ENCODE measurements at regions not wholly inside any gene's neighbourhood (a gene's known extent, or its start where the extent isn't known, plus 50 kb on each side); places are given as distances from the start of the nearest gene placed in this dataset.

DNA sequence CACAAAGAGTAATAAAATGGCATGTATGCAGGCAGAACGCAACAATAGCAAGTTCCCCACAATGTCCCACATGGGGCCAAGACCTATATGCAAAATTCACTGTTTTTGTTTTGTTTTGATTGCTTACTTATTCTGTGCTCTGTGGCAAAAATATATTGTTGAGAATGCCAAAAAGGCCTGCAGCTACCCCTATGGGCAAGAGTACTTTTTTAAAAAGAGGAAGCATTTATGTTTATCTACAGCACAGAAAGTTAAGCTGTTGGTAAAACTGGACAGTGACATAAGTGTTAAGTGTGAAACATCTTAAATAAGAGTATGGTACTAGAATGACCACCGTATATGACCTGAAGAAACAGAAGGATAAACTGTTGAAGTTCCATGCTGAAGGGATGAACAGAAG lies 301.9 kb upstream of the ZC3H12C start:
- no peak for DNase-seq
- in situ Hi-C loops (cut with MboI; ENCODE audit: low pct_ligation_motif_present in 1 of 4, low pct_unique_long_range_greater_than_20kb in 1 of 4, low sequenced_read_pairs in 3 of 4) = no loop called here
- WGBS, 2 donors (ENCODE audit: low coverage in 1 of 2) = 82 to 85% methylated on average over 2 of the region's 2 CpGs
- Histone ChIP-seq H3K36me3 (no peaks in the 10 kb centered on the region), H3K9me3 (no peaks in the 10 kb centered on the region), H3K27ac (no peak overlapping the region), H3K4me3 (no peak overlapping the region), H3K27me3 (no peaks in the 10 kb centered on the region), H3K4me1 (no peaks in the 10 kb centered on the region)
- intact Hi-C loops (cut with DNase I; ENCODE audit: low total_unique reads) = no loop called here
- TF ChIP-seq POLR2A (IDR thresholded peaks at IDR 0.05) (no peak), EP300 (IDR thresholded peaks at IDR 0.05; ENCODE audit: low read depth) (no peak)

GRCh38 chr11:109794501-109794900 lies 298.7 kb upstream of the ZC3H12C start:
- Histone ChIP-seq H3K27me3 (no peaks in the 10 kb centered on the region), H3K4me1 (no peaks in the 10 kb centered on the region), H3K27ac (no peak overlapping the region), H3K36me3 (no peaks in the 10 kb centered on the region), H3K9me3 (no peaks in the 10 kb centered on the region), H3K4me3 (no peak overlapping the region)
- no peak for DNase-seq
- TF ChIP-seq POLR2A (IDR thresholded peaks at IDR 0.05) = no peak
- TF ChIP-seq, protein P1, sequence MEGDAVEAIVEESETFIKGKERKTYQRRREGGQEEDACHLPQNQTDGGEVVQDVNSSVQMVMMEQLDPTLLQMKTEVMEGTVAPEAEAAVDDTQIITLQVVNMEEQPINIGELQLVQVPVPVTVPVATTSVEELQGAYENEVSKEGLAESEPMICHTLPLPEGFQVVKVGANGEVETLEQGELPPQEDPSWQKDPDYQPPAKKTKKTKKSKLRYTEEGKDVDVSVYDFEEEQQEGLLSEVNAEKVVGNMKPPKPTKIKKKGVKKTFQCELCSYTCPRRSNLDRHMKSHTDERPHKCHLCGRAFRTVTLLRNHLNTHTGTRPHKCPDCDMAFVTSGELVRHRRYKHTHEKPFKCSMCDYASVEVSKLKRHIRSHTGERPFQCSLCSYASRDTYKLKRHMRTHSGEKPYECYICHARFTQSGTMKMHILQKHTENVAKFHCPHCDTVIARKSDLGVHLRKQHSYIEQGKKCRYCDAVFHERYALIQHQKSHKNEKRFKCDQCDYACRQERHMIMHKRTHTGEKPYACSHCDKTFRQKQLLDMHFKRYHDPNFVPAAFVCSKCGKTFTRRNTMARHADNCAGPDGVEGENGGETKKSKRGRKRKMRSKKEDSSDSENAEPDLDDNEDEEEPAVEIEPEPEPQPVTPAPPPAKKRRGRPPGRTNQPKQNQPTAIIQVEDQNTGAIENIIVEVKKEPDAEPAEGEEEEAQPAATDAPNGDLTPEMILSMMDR (IDR thresholded peaks at IDR 0.05) = no peak
- no peak for TF ChIP-seq EP300 (IDR thresholded peaks at IDR 0.05; ENCODE audit: low read depth)
- TF ChIP-seq POLR2AphosphoS5 (IDR thresholded peaks at IDR 0.05) = no peak
- whole genome bisulfite sequencing, 2 donors (ENCODE audit: low coverage in 1 of 2) = 86 to 95% methylated on average over 3 of the region's 3 CpGs
- in situ Hi-C loops (cut with MboI; ENCODE audit: low pct_ligation_motif_present in 1 of 4, low pct_unique_long_range_greater_than_20kb in 1 of 4, low sequenced_read_pairs in 3 of 4) (no loop called here), intact Hi-C loops (cut with DNase I; ENCODE audit: low total_unique reads) (no loop called here)

- H3K27me3 ChIP-seq = no peaks in the 10 kb centered on the region
- in situ Hi-C loops (cut with MboI; ENCODE audit: low pct_ligation_motif_present in 1 of 4, low pct_unique_long_range_greater_than_20kb in 1 of 4, low sequenced_read_pairs in 3 of 4) = no loop called here
- intact Hi-C loops (cut with DNase I; ENCODE audit: low total_unique reads) = loop anchor here (5.0 kb wide), 1 partner anchor 1163 kb away; no protein-coding TSS in a partner anchor
- WGBS, 2 donors (ENCODE audit: low coverage in 1 of 2) = 56 to 63% methylated on average over 3 to 4 of the region's 4 CpGs
- no peak overlapping the region for H3K4me3 ChIP-seq
- H3K27ac ChIP-seq = no peak overlapping the region
- no peak for DNase-seq
- no peaks in the 10 kb centered on the region for H3K36me3 ChIP-seq
- no peaks in the 10 kb centered on the region for H3K4me1 ChIP-seq
- H3K9me3 ChIP-seq = no peaks in the 10 kb centered on the region
- TF ChIP-seq EP300 (IDR thresholded peaks at IDR 0.05; ENCODE audit: low read depth) (no peak), POLR2AphosphoS5 (IDR thresholded peaks at IDR 0.05) (no peak), POLR2A (IDR thresholded peaks at IDR 0.05) (no peak)
- TF ChIP-seq, protein P1 (IDR thresholded peaks at IDR 0.05) = no peak
Measured at GRCh38 chr11:109795234-109795633, 298.0 kb upstream of the ZC3H12C start.

DNA sequence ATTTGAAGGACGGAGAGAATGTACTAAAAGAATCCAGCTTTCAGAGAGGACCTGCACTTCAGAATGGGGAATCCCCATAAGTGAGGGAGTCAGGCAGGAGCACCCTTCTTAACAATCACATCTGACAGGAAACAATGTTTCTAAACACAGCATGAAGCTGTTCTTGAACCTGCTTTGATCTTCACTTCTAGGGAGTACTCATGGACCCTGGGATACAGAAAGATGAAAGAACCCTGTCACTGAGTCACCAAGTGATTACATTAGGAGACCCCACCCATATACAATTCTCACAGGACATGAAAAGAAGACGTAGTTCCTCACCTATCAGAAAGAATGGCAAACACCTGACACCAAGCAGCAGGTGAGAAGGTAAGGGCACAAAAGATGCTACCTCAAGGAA lies 296.9 kb upstream of the ZC3H12C start:
- TF ChIP-seq POLR2A (IDR thresholded peaks at IDR 0.05) (no peak), POLR2AphosphoS5 (IDR thresholded peaks at IDR 0.05) (no peak), EP300 (IDR thresholded peaks at IDR 0.05; ENCODE audit: low read depth) (no peak)
- TF ChIP-seq, protein P1 (IDR thresholded peaks at IDR 0.05) = no peak
- DNase-seq = no peak
- no peaks in the 10 kb centered on the region for H3K36me3 ChIP-seq
- no peaks in the 10 kb centered on the region for H3K9me3 ChIP-seq
- in situ Hi-C loops (cut with MboI; ENCODE audit: low pct_ligation_motif_present in 1 of 4, low pct_unique_long_range_greater_than_20kb in 1 of 4, low sequenced_read_pairs in 3 of 4) = no loop called here
- no peaks in the 10 kb centered on the region for H3K4me1 ChIP-seq
- H3K27ac ChIP-seq = no peak overlapping the region
- 64 to 67% methylated on average over 1 to 2 of the region's 2 CpGs for whole genome bisulfite sequencing, 2 donors (ENCODE audit: low coverage in 1 of 2)
- H3K27me3 ChIP-seq = no peaks in the 10 kb centered on the region
- intact Hi-C loops (cut with DNase I; ENCODE audit: low total_unique reads) = loop anchor here (5.0 kb wide), 1 partner anchor 1164 kb away; no protein-coding TSS in a partner anchor
- no peak overlapping the region for H3K4me3 ChIP-seq

DNA sequence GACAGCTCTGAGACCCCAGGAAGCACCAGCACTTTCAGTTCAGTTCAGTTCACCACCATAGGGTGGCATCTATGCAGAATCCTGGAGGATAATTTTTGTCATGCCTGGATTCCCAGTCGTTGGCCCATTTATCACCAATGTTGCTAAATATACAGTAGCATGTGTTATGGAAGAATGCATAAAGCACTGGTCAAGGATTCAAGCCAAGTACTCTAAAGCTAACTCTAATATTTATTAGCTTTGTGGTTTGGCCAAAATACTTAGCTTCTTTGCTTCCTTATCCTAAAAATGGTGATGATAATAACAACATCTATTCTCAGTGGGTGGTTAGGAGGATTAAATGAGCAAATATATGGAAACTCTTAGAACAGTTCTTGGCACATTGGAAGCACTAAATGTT lies 294.7 kb upstream of the ZC3H12C start:
- no peak overlapping the region for H3K27ac ChIP-seq
- in situ Hi-C loops (cut with MboI; ENCODE audit: low pct_ligation_motif_present in 1 of 4, low pct_unique_long_range_greater_than_20kb in 1 of 4, low sequenced_read_pairs in 3 of 4) = no loop called here
- H3K27me3 ChIP-seq = no peaks in the 10 kb centered on the region
- H3K36me3 ChIP-seq = no peaks in the 10 kb centered on the region
- 52% methylated on average over 1 of the region's 1 CpG; no CpG with 5 or more reads in 1 of the 2 donors for WGBS, 2 donors (ENCODE audit: low coverage in 1 of 2)
- no peak overlapping the region for H3K4me3 ChIP-seq
- DNase-seq = no peak
- H3K9me3 ChIP-seq = no peaks in the 10 kb centered on the region
- TF ChIP-seq POLR2AphosphoS5 (IDR thresholded peaks at IDR 0.05) = no peak
- intact Hi-C loops (cut with DNase I; ENCODE audit: low total_unique reads) = loop anchor here (5.0 kb wide), 1 partner anchor 1166 kb away; no protein-coding TSS in a partner anchor
- no peaks in the 10 kb centered on the region for H3K4me1 ChIP-seq
